ENCODE measurements at regions not wholly inside any gene's neighbourhood (a gene's known extent, or its start where the extent isn't known, plus 50 kb on each side); places are given as distances from the start of the nearest gene placed in this dataset.

DNA sequence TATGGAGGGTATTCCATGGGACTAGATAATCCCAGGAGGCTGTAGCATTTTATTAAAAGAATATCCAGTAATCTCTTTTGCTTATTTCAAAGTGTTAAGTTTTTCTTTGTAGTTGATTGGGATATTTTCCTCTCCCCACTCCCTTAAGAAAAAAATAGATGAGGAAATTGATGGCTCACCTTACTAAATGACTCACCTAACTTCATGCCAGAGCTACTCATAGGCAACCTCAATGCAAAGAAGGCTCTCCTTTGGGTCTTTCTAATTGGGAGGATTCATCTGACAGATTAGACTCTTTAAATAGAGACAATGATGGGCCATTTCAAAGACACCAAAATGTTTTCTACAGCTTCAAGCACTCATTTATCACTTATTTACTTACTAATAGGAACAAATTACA is 528.5 kb upstream of the BTBD3 start:
- DNase-seq (no peak), ATAC-seq (no peak)
- TF ChIP-seq, protein P1, sequence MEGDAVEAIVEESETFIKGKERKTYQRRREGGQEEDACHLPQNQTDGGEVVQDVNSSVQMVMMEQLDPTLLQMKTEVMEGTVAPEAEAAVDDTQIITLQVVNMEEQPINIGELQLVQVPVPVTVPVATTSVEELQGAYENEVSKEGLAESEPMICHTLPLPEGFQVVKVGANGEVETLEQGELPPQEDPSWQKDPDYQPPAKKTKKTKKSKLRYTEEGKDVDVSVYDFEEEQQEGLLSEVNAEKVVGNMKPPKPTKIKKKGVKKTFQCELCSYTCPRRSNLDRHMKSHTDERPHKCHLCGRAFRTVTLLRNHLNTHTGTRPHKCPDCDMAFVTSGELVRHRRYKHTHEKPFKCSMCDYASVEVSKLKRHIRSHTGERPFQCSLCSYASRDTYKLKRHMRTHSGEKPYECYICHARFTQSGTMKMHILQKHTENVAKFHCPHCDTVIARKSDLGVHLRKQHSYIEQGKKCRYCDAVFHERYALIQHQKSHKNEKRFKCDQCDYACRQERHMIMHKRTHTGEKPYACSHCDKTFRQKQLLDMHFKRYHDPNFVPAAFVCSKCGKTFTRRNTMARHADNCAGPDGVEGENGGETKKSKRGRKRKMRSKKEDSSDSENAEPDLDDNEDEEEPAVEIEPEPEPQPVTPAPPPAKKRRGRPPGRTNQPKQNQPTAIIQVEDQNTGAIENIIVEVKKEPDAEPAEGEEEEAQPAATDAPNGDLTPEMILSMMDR (IDR thresholded peaks at IDR 0.05): no peak
- H3K27ac ChIP-seq: no peak overlapping the region
- H3K9me3 ChIP-seq: no peaks in the 10 kb centered on the region
- no peaks in the 10 kb centered on the region for H3K4me1 ChIP-seq
- intact Hi-C loops (cut with DNase I): no loop called here
- H3K36me3 ChIP-seq: no peaks in the 10 kb centered on the region
- H3K4me3 ChIP-seq: no peak overlapping the region
- no peaks in the 10 kb centered on the region for H3K27me3 ChIP-seq

- Histone ChIP-seq H3K36me3 (no peaks in the 10 kb centered on the region), H3K27ac (no peak overlapping the region), H3K27me3 (no peaks in the 10 kb centered on the region), H3K9me3 (no peaks in the 10 kb centered on the region), H3K4me3 (no peak overlapping the region), H3K4me1 (no peaks in the 10 kb centered on the region)
- DNase-seq: no peak
- TF ChIP-seq, protein P1 (IDR thresholded peaks at IDR 0.05): no peak
- intact Hi-C loops (cut with DNase I): no loop called here
- WGBS, 2 donors: 44 to 50% methylated on average over 2 of the region's 2 CpGs
- ATAC-seq: no peak
These were observed 526.1 kb upstream of the BTBD3 start for GRCh38 chr20:11391591-11391990.

GRCh38 chr20:11394145-11394833 is 523.4 kb upstream of the BTBD3 start:
- WGBS, 2 donors: 84 to 88% methylated on average over 2 of the region's 2 CpGs
- intact Hi-C loops (cut with DNase I): no loop called here
- DNase-seq: no peak
- TF ChIP-seq, protein P1 (IDR thresholded peaks at IDR 0.05): no peak
- Histone ChIP-seq H3K36me3 (no peaks in the 10 kb centered on the region), H3K9me3 (no peaks in the 10 kb centered on the region), H3K27me3 (no peaks in the 10 kb centered on the region), H3K4me3 (no peak overlapping the region), H3K27ac (no peak overlapping the region), H3K4me1 (no peaks in the 10 kb centered on the region)
- no peak for ATAC-seq

- Histone ChIP-seq H3K4me3 (no peak overlapping the region), H3K36me3 (no peaks in the 10 kb centered on the region), H3K27ac (no peak overlapping the region), H3K27me3 (no peaks in the 10 kb centered on the region), H3K4me1 (no peaks in the 10 kb centered on the region), H3K9me3 (no peaks in the 10 kb centered on the region)
- no peak for ATAC-seq
- intact Hi-C loops (cut with DNase I): no loop called here
- TF ChIP-seq, protein P1 (IDR thresholded peaks at IDR 0.05): no peak
- no peak for DNase-seq
- 77 to 83% methylated on average over 2 of the region's 2 CpGs for WGBS, 2 donors
These were observed 522.1 kb upstream of the BTBD3 start for GRCh38 chr20:11395581-11395980.
